HCT116 (cell line): ENCODE measurements at regions not wholly inside any gene's neighbourhood (a gene's known extent, or its start where the extent isn't known, plus 50 kb on each side); places are given as distances from the start of the nearest gene placed in this dataset.

Experiments
- ATAC-seq: fragments of 200-7000 bp; cut with Tn5 transposase; 2 replicates; pipeline ENCODE4 v1.9.1; 2020; ENCODE audit warnings: mild to moderate bottlenecking, moderate library complexity
- BruUV-seq: library from RNA; stranded (reverse); fragments of 400-500 nt; replicated peaks from 2 replicates; lab custom pipeline; 2021; lab: Mats Ljungman, UMichigan
- CTCF ChIA-PET: fragments of 300-600 bp; sonication (Branson Sonifier 250); formaldehyde crosslinking; loops from one replicate; lab custom pipeline; 2021; ENCODE audit warnings: antibody characterized with exemption; lab: Charles Lee
- POLR2A ChIA-PET: fragments of 300-600, 350-600 bp; sonication (Branson Sonifier 250); formaldehyde crosslinking; loops from one replicate; lab custom pipeline; 2021; ENCODE audit warnings: antibody characterized with exemption; lab: Charles Lee
- RAD21 ChIA-PET, 2 experiments: fragments of 300-600 bp; sonication (Branson Sonifier 250); formaldehyde crosslinking; loops; one replicate each; lab custom pipeline; 2023; ENCODE audit warnings: low total read pairs in 2 of 2; ENCODE audit not compliant: uncharacterized antibody in 2 of 2, unreplicated experiment in 2 of 2, low non-redundant PET in 1 of 2; lab: Charles Lee
- DNase-seq: peaks from one replicate; pipeline ENCODE4 v3.0.0-alpha.2; 2010; ENCODE audit warnings: low read depth, low spot score
- H2AFZ ChIP-seq: fragments of 200-600 bp; shearing (Covaris generic), sonication (generic); 2 replicates; pipeline ENCODE4 v1.6.1; 2017; ENCODE audit warnings: low read depth, mixed run types, mixed read lengths, antibody characterized with exemption, low read length; ENCODE audit not compliant: poor library complexity, severe bottlenecking
- H3K27ac ChIP-seq: 2 replicates; pipeline ENCODE4 v1.5.1; 2012; ENCODE audit warnings: low read depth, low read length
- H3K27me3 ChIP-seq: fragments of 200-600 bp; sonication (generic); 2 replicates; pipeline ENCODE4 v1.6.1; 2016; ENCODE audit warnings: mixed run types, low read length, mixed read lengths; ENCODE audit not compliant: insufficient read depth
- H3K36me3 ChIP-seq, 2 experiments: fragments of 200-500 bp in 1 of 2; fragments of 200-600 bp in 1 of 2; sonication (Bioruptor generic) in 1 of 2; sonication (generic) in 1 of 2; 2 replicates each; pipeline versions ENCODE4 v1.5.1 to v1.6.1; 2014 to 2016; ENCODE audit warnings: low read length in 2 of 2, inconsistent platforms in 1 of 2, mixed read lengths in 1 of 2, mixed run types in 1 of 2; ENCODE audit not compliant: insufficient read depth in 2 of 2, control insufficient read depth in 1 of 2
- H3K4me1 ChIP-seq, 2 experiments: fragments of 200-600 bp in 1 of 2; sonication (generic) in 1 of 2; 2 replicates each; pipeline versions ENCODE4 v1.5.1 to v1.6.1; 2012 to 2017; ENCODE audit warnings: low read length in 2 of 2, inconsistent platforms in 1 of 2, mild to moderate bottlenecking in 1 of 2, mixed read lengths in 1 of 2, mixed run types in 1 of 2, moderate library complexity in 1 of 2; ENCODE audit not compliant: insufficient read depth in 2 of 2, control insufficient read depth in 1 of 2
- H3K4me2 ChIP-seq: fragments of 200-600 bp; sonication (generic); 2 replicates; pipeline ENCODE4 v1.6.1; 2017; ENCODE audit warnings: mixed run types, low read length, mixed read lengths
- H3K4me3 ChIP-seq, 2 experiments: fragments of 200-600 bp in 1 of 2; sonication (generic) in 1 of 2; replicated peaks in 1 of 2; 2 replicates each; pipeline ENCODE4 v1.5.1; 2011 to 2016; ENCODE audit warnings: low read length in 2 of 2, control low read depth in 1 of 2, low read depth in 1 of 2, mild to moderate bottlenecking in 1 of 2, mixed read lengths in 1 of 2, mixed run types in 1 of 2
- H3K79me2 ChIP-seq: fragments of 200-600 bp; sonication (generic); 2 replicates; pipeline ENCODE4 v1.6.1; 2017; ENCODE audit warnings: mild to moderate bottlenecking, mixed run types, low read length, moderate library complexity, mixed read lengths; ENCODE audit not compliant: insufficient read depth
- H3K9ac ChIP-seq: fragments of 200-600 bp; sonication (generic); 2 replicates; pipeline ENCODE4 v1.6.1; 2016; ENCODE audit warnings: low read length, mixed read lengths
- H3K9me2 ChIP-seq: fragments of 200-600 bp; sonication (generic), shearing (Covaris generic); 2 replicates; pipeline ENCODE4 v1.6.1; 2017; ENCODE audit warnings: mixed run types, mild to moderate bottlenecking, moderate library complexity; ENCODE audit not compliant: insufficient read depth
- H3K9me3 ChIP-seq, 2 experiments: fragments of 200-500 bp in 1 of 2; fragments of 200-600 bp in 1 of 2; sonication (Bioruptor generic) in 1 of 2; sonication (generic) in 1 of 2; 2 replicates each; pipeline ENCODE4 v1.6.1; 2014 to 2017; ENCODE audit warnings: low read length in 2 of 2, mixed read lengths in 2 of 2, inconsistent platforms in 1 of 2, low read depth in 1 of 2, mild to moderate bottlenecking in 1 of 2, mixed run types in 1 of 2, moderate library complexity in 1 of 2; ENCODE audit not compliant: control insufficient read depth in 1 of 2, insufficient read depth in 1 of 2
- H4K20me1 ChIP-seq: fragments of 200-600 bp; sonication (generic), shearing (Covaris generic); 2 replicates; pipeline ENCODE4 v1.6.1; 2017; ENCODE audit warnings: mixed run types, mild to moderate bottlenecking, moderate library complexity; ENCODE audit not compliant: insufficient read depth
- ATF3 ChIP-seq: IDR thresholded peaks from 2 replicates; pipeline ENCODE4 v1.6.1; 2012
- CBX3 ChIP-seq: IDR thresholded peaks from 2 replicates; pipeline ENCODE4 v1.6.1; 2012; ENCODE audit warnings: low read depth
- CEBPB ChIP-seq: IDR thresholded peaks from 2 replicates; pipeline ENCODE4 v1.6.1; 2012; ENCODE audit warnings: low read depth
- CTCF ChIP-seq, 3 experiments: fragments of 200-600 bp in 1 of 3; sonication (generic) in 1 of 3; IDR thresholded peaks in 2 of 3; conservative IDR thresholded peaks in 1 of 3; 2 replicates each; pipeline ENCODE4 v1.5.1; 2012 to 2017; ENCODE audit warnings: low read depth in 2 of 3, low read length in 2 of 3, antibody characterized with exemption in 1 of 3, borderline replicate concordance in 1 of 3, control low read depth in 1 of 3, mild to moderate bottlenecking in 1 of 3, mixed read lengths in 1 of 3, mixed run types in 1 of 3, moderate library complexity in 1 of 3; ENCODE audit not compliant: insufficient read depth in 1 of 3
- EGR1 ChIP-seq: IDR thresholded peaks from 2 replicates; pipeline ENCODE4 v1.6.1; 2012; ENCODE audit warnings: low read depth
- ELF1 ChIP-seq: IDR thresholded peaks from 2 replicates; pipeline ENCODE4 v1.6.1; 2012; ENCODE audit warnings: low read depth, borderline replicate concordance
- EZH2 ChIP-seq: fragments of 200-600 bp; sonication (generic); IDR thresholded peaks from 2 replicates; pipeline ENCODE4 v1.6.1; 2017; ENCODE audit warnings: antibody characterized with exemption, mixed run types
- EZH2phosphoT487 ChIP-seq: fragments of 200-600 bp; IDR thresholded peaks from 2 replicates; pipeline ENCODE4 v1.6.1; 2018; ENCODE audit warnings: antibody characterized with exemption, borderline replicate concordance
- FOSL1 ChIP-seq: IDR thresholded peaks from 2 replicates; pipeline ENCODE4 v1.6.1; 2012; ENCODE audit warnings: low read depth
- JUND ChIP-seq: IDR thresholded peaks from 2 replicates; pipeline ENCODE4 v1.6.1; 2012
- MAX ChIP-seq: IDR thresholded peaks from 2 replicates; pipeline ENCODE4 v1.6.1; 2012
- POLR2A ChIP-seq: IDR thresholded peaks from 2 replicates; pipeline ENCODE4 v1.7.0; 2011; ENCODE audit warnings: borderline replicate concordance; ENCODE audit not compliant: insufficient read depth, insufficient read length; ENCODE audit errors: extremely low read depth
- RAD21 ChIP-seq: IDR thresholded peaks from 2 replicates; pipeline ENCODE4 v1.6.1; 2012; ENCODE audit warnings: low read depth, mild to moderate bottlenecking
- REST ChIP-seq: IDR thresholded peaks from 2 replicates; pipeline ENCODE4 v1.6.1; 2012; ENCODE audit warnings: low read depth
- SIN3A ChIP-seq: IDR thresholded peaks from 2 replicates; pipeline ENCODE4 v1.6.1; 2012; ENCODE audit warnings: low read depth
- SP1 ChIP-seq: IDR thresholded peaks from 2 replicates; pipeline ENCODE4 v1.6.1; 2012; ENCODE audit warnings: low read depth
- TCF7L2 ChIP-seq: IDR thresholded peaks from 2 replicates; pipeline ENCODE4 v1.7.0; 2011; ENCODE audit warnings: borderline replicate concordance, inconsistent platforms; ENCODE audit not compliant: insufficient read depth, insufficient read length; ENCODE audit errors: extremely low read depth
- YY1 ChIP-seq: IDR thresholded peaks from 2 replicates; pipeline ENCODE4 v1.6.1; 2011; ENCODE audit warnings: low read length, low read depth, moderate library complexity, mild to moderate bottlenecking; ENCODE audit not compliant: insufficient replicate concordance; ENCODE audit errors: extremely low read depth
- ZBTB33 ChIP-seq: IDR thresholded peaks from 2 replicates; pipeline ENCODE4 v1.6.1; 2011; ENCODE audit warnings: mild to moderate bottlenecking, low read length, moderate library complexity; ENCODE audit not compliant: insufficient replicate concordance; ENCODE audit errors: extremely low read depth
- ZNF274 ChIP-seq: fragments of 200-500 bp; sonication (Bioruptor generic); IDR thresholded peaks from 2 replicates; pipeline ENCODE4 v1.6.1; 2014; ENCODE audit warnings: mild to moderate bottlenecking, low read depth, low read length, inconsistent platforms
- intact Hi-C: fragments of 100-400 bp; cut with micrococcal nuclease; formaldehyde crosslinking; loops from 2 replicates; pipeline ENCODE4 v1.10.0; 2022

GRCh38 chr3:535566-536416, 339.2 kb downstream of the CHL1 start:
- BruUV-seq = no TSS peak
- no peak overlapping the region for H2AFZ ChIP-seq
- H3K4me1 ChIP-seq = no peaks in the 10 kb centered on the region
- RAD21 ChIA-PET = no interaction called here
- intact Hi-C loops = no loop called here
- CTCF ChIA-PET = no interaction called here
- no peaks in the 10 kb centered on the region for H3K9me2 ChIP-seq
- H4K20me1 ChIP-seq = no peaks in the 10 kb centered on the region
- ATAC-seq (no peak), DNase-seq (no peak)
- no peaks in the 10 kb centered on the region for H3K27me3 ChIP-seq
- no peaks in the 10 kb centered on the region for H3K36me3 ChIP-seq
- no peak overlapping the region for H3K9ac ChIP-seq
- H3K27ac ChIP-seq = no peak overlapping the region
- peaks cover 10 to 14% of the 10 kb centered on the region in 2 experiments; a peak in 2 of 4 replicates for H3K9me3 ChIP-seq
- POLR2A ChIA-PET = no interaction called here
- H3K4me2 ChIP-seq = no peak overlapping the region
- no peaks in the 10 kb centered on the region for H3K79me2 ChIP-seq
- TF ChIP-seq RAD21 (no peak), ZNF274 (no peak), CBX3 (no peak), POLR2A (no peak), SIN3A (no peak), EZH2phosphoT487 (no peak), MAX (no peak), EGR1 (no peak), ELF1 (no peak), ZBTB33 (no peak), CEBPB (no peak), TCF7L2 (no peak), YY1 (no peak), CTCF (IDR thresholded peaks at IDR 0.05 in 2 of 3, conservative IDR thresholded peaks at IDR 0.05 in 1 of 3; ENCODE audit: borderline replicate concordance in 1 of 3, insufficient read depth in 1 of 3, low read depth in 2 of 3, low read length in 2 of 3) (no peak), JUND (no peak), REST (no peak), EZH2 (no peak), SP1 (no peak), ATF3 (no peak), FOSL1 (no peak)
- H3K4me3 ChIP-seq = no peak overlapping the region
